Endothelial cell (in vitro differentiated cells): ENCODE measurements at regions not wholly inside any gene's neighbourhood (a gene's known extent, or its start where the extent isn't known, plus 50 kb on each side); places are given as distances from the start of the nearest gene placed in this dataset.

Experiments used
- DNase-seq: peaks from one replicate; pipeline ENCODE4 v3.0.0; 2021; ENCODE audit warnings: low spot score
- H3K27ac Mint-ChIP-seq: one replicate; pipeline ENCODE4 v1.8.0; 2021; ENCODE audit warnings: mixed read lengths, inconsistent platforms; ENCODE audit not compliant: unreplicated experiment
- H3K27me3 Mint-ChIP-seq: one replicate; pipeline ENCODE4 v1.8.0; 2021; ENCODE audit warnings: mild to moderate bottlenecking, moderate library complexity, mixed read lengths, inconsistent platforms; ENCODE audit not compliant: unreplicated experiment
- H3K36me3 Mint-ChIP-seq: one replicate; pipeline ENCODE4 v1.8.0; 2021; ENCODE audit warnings: mild to moderate bottlenecking, low read depth, mixed read lengths, inconsistent platforms; ENCODE audit not compliant: unreplicated experiment
- H3K4me1 Mint-ChIP-seq: one replicate; pipeline ENCODE4 v1.8.0; 2021; ENCODE audit warnings: mild to moderate bottlenecking, mixed read lengths, inconsistent platforms; ENCODE audit not compliant: unreplicated experiment
- H3K4me3 Mint-ChIP-seq: one replicate; pipeline ENCODE4 v1.8.0; 2021; ENCODE audit warnings: mild to moderate bottlenecking, mixed read lengths, inconsistent platforms; ENCODE audit not compliant: unreplicated experiment
- H3K9me3 Mint-ChIP-seq: one replicate; pipeline ENCODE4 v1.8.0; 2021; ENCODE audit warnings: mixed read lengths, inconsistent platforms; ENCODE audit not compliant: unreplicated experiment
- CTCF ChIP-seq: fragments of 200-600 bp; sonication (generic); IDR thresholded peaks from one replicate; pipeline ENCODE4 v1.5.0; 2021; ENCODE audit warnings: antibody characterized with exemption; ENCODE audit not compliant: unreplicated experiment

GRCh38 chr13:75995966-75996365 is 359.8 kb downstream of the LMO7 start:
- Mint-ChIP-seq H3K4me3 (no peak overlapping the region), H3K36me3 (no peaks in the 10 kb centered on the region), H3K27me3 (peaks cover 2% of the 10 kb centered on the region), H3K4me1 (no peaks in the 10 kb centered on the region), H3K27ac (no peak overlapping the region), H3K9me3 (no peaks in the 10 kb centered on the region)
- DNase-seq = no peak
- TF ChIP-seq CTCF = no peak

- Mint-ChIP-seq H3K4me1 (no peaks in the 10 kb centered on the region), H3K4me3 (no peak overlapping the region), H3K9me3 (no peaks in the 10 kb centered on the region), H3K27ac (no peak overlapping the region), H3K27me3 (peaks cover 2% of the 10 kb centered on the region), H3K36me3 (no peaks in the 10 kb centered on the region)
- no peak for TF ChIP-seq CTCF
- DNase-seq = no peak
These were observed 357.7 kb downstream of the LMO7 start for GRCh38 chr13:75993823-75994222.

- DNase-seq = no peak
- Mint-ChIP-seq H3K27ac (no peak overlapping the region), H3K9me3 (no peaks in the 10 kb centered on the region), H3K4me3 (no peak overlapping the region), H3K4me1 (no peaks in the 10 kb centered on the region), H3K27me3 (peaks cover 2% of the 10 kb centered on the region), H3K36me3 (no peaks in the 10 kb centered on the region)
- TF ChIP-seq CTCF = no peak
These were observed 357.1 kb downstream of the LMO7 start for GRCh38 chr13:75993241-75993640.

DNA sequence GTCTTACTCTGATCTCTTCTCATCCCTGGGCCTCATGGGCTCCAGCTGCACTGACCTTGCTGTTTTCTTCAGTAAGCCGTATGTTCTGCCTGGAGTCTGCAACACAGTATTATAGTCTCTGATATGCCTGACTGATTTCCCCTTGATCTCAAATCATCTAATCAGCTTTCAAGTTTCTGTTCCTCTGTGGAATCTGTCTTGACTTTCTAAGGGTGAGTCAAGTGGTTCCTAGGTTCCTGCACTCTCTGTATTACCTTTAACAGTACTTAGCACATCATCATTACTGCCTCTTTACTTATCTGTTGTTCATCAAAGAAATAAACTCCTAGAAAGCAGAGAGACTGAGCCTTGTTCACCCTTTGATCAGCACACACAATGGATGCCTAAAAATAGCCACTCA is 350.7 kb downstream of the LMO7 start:
- TF ChIP-seq CTCF = no peak

GRCh38 chr13:75985132-75985531 is 349.0 kb downstream of the LMO7 start:
- no peak for TF ChIP-seq CTCF
- H3K36me3 Mint-ChIP-seq = no peaks in the 10 kb centered on the region
- no peak for DNase-seq
- H3K4me3 Mint-ChIP-seq = no peak overlapping the region
- H3K4me1 Mint-ChIP-seq = no peaks in the 10 kb centered on the region
- no peaks in the 10 kb centered on the region for H3K9me3 Mint-ChIP-seq
- no peaks in the 10 kb centered on the region for H3K27me3 Mint-ChIP-seq
- no peak overlapping the region for H3K27ac Mint-ChIP-seq

More for the DNA sequence above, 350.7 kb downstream of the LMO7 start:
- Mint-ChIP-seq H3K4me3 (no peak overlapping the region), H3K4me1 (no peaks in the 10 kb centered on the region), H3K27ac (no peak overlapping the region), H3K9me3 (no peaks in the 10 kb centered on the region), H3K36me3 (no peaks in the 10 kb centered on the region), H3K27me3 (no peaks in the 10 kb centered on the region)
- DNase-seq = no peak
